HAP-1 (cell line): ENCODE measurements at regions not wholly inside any gene's neighbourhood (a gene's known extent, or its start where the extent isn't known, plus 50 kb on each side); places are given as distances from the start of the nearest gene placed in this dataset.

Experiments
- DNase-seq, 2 experiments: peaks; one replicate each; pipeline ENCODE4 v3.0.0-alpha.2; 2016 to 2020; ENCODE audit warnings: low spot score in 2 of 2
- H3K27me3 ChIP-seq: fragments of 250-450 bp; sonication (Bioruptor Pico); 2 replicates; pipeline ENCODE4 v1.5.1; 2020; ENCODE audit warnings: low read depth, mild to moderate bottlenecking, moderate library complexity
- H3K36me3 ChIP-seq: fragments of 250-450 bp; sonication (Bioruptor Pico); replicated peaks from 2 replicates; pipeline ENCODE4 v1.5.1; 2020; ENCODE audit warnings: mild to moderate bottlenecking
- H3K4me1 ChIP-seq: fragments of 250-450 bp; sonication (Bioruptor Pico); 2 replicates; pipeline ENCODE4 v1.5.1; 2020; ENCODE audit warnings: mild to moderate bottlenecking
- H3K4me3 ChIP-seq: fragments of 250-450 bp; sonication (Bioruptor Pico); 2 replicates; pipeline ENCODE4 v1.5.1; 2020; ENCODE audit warnings: mild to moderate bottlenecking, moderate library complexity
- H3K9me3 ChIP-seq: fragments of 250-450 bp; sonication (Bioruptor Pico); 2 replicates; pipeline ENCODE4 v1.5.1; 2020; ENCODE audit warnings: mild to moderate bottlenecking, moderate library complexity
- in situ Hi-C: fragments of 300-500 bp; cut with MboI; formaldehyde crosslinking; loops from 3 replicates; pipeline ENCODE4 v1.14.3; 2020; ENCODE audit warnings: low sequenced_read_pairs, inconsistent platforms, mixed read lengths

GRCh38 chr17:70834039-70834438 lies 664.7 kb downstream of the KCNJ2 start:
- no peak for DNase-seq
- Histone ChIP-seq H3K36me3 (no peaks in the 10 kb centered on the region), H3K9me3 (no peaks in the 10 kb centered on the region), H3K4me3 (no peak overlapping the region), H3K27me3 (no peaks in the 10 kb centered on the region), H3K4me1 (no peaks in the 10 kb centered on the region)
- in situ Hi-C loops: no loop called here

GRCh38 chr17:70848785-70849184 lies 679.5 kb downstream of the KCNJ2 start:
- no peaks in the 10 kb centered on the region for H3K36me3 ChIP-seq
- no peak overlapping the region for H3K4me3 ChIP-seq
- in situ Hi-C loops: no loop called here
- H3K27me3 ChIP-seq: no peaks in the 10 kb centered on the region
- H3K4me1 ChIP-seq: no peaks in the 10 kb centered on the region
- no peaks in the 10 kb centered on the region for H3K9me3 ChIP-seq
- DNase-seq: no peak

DNA sequence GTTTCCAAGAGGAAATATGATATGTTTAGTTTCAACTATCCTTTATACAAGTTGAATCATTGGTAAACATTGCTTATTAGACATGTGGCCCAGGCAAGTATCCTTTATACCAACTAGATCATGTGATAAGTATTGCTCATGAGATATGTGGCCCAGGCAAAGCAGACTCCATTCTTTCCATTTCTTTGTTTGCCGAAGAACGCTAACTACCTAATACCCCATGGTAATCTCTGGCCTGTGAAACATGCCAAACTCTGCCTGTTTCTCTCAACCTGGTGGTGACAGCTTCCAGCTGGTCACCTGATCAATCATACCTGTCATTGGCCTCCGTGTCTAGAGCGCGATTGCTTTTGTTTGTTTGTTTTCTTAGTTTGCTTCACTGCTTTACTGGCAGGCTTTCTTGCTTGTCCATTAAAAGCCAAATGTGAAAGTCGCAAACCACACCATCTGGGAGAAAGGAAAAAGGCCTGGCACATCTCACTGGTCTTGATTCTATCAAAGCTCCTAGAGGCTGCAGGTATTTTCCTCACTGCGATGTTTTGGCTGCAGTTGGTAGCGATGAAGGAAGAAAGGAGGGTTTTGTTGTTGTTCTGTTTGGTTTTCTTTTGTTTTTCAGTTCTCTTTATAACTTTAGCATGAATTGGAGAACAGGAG lies 686.2 kb downstream of the KCNJ2 start:
- no peak for DNase-seq
- in situ Hi-C loops: no loop called here
- no peaks in the 10 kb centered on the region for H3K9me3 ChIP-seq

GRCh38 chr17:70857351-70857750 lies 688.0 kb downstream of the KCNJ2 start:
- H3K36me3 ChIP-seq: no peaks in the 10 kb centered on the region
- H3K9me3 ChIP-seq: no peaks in the 10 kb centered on the region
- H3K4me3 ChIP-seq: no peak overlapping the region
- in situ Hi-C loops: no loop called here
- no peaks in the 10 kb centered on the region for H3K27me3 ChIP-seq
- no peak for DNase-seq
- H3K4me1 ChIP-seq: no peaks in the 10 kb centered on the region

More for the DNA sequence above, 686.2 kb downstream of the KCNJ2 start:
- Histone ChIP-seq H3K36me3 (no peaks in the 10 kb centered on the region), H3K4me3 (no peak overlapping the region), H3K4me1 (no peaks in the 10 kb centered on the region), H3K27me3 (no peaks in the 10 kb centered on the region)

- H3K4me1 ChIP-seq: no peaks in the 10 kb centered on the region
- DNase-seq: no peak
- no peaks in the 10 kb centered on the region for H3K27me3 ChIP-seq
- H3K36me3 ChIP-seq: no peaks in the 10 kb centered on the region
- H3K4me3 ChIP-seq: no peak overlapping the region
- in situ Hi-C loops: no loop called here
- no peaks in the 10 kb centered on the region for H3K9me3 ChIP-seq
Measured at GRCh38 chr17:70859829-70860228, 690.5 kb downstream of the KCNJ2 start.

DNA sequence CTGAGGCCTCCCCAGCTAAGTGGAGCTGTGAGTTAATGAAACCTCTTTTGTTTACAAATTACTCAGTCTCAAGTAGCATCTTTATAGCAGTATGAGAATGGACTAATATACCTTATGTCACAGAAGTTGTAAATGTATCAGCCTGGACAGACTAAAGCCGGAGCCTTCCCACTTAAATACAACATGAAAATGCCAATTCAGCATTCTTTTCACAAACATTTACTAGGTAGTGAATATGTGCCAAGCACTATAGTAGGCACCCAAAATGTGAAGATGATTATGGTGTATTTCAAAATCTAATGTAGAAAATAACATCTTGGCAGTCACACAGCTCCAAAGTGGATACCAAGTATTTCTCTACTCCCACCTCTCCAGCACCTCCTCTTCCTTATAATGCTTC lies 693.0 kb downstream of the KCNJ2 start:
- Histone ChIP-seq H3K27me3 (no peaks in the 10 kb centered on the region), H3K9me3 (no peaks in the 10 kb centered on the region), H3K4me3 (no peak overlapping the region), H3K4me1 (no peaks in the 10 kb centered on the region), H3K36me3 (no peaks in the 10 kb centered on the region)
- DNase-seq: no peak
- in situ Hi-C loops: no loop called here

GRCh38 chr17:70863436-70864248 lies 694.3 kb downstream of the KCNJ2 start:
- Histone ChIP-seq H3K36me3 (no peaks in the 10 kb centered on the region), H3K9me3 (no peaks in the 10 kb centered on the region), H3K4me3 (no peak overlapping the region), H3K27me3 (no peaks in the 10 kb centered on the region), H3K4me1 (no peaks in the 10 kb centered on the region)
- no peak for DNase-seq
- in situ Hi-C loops: no loop called here

DNA sequence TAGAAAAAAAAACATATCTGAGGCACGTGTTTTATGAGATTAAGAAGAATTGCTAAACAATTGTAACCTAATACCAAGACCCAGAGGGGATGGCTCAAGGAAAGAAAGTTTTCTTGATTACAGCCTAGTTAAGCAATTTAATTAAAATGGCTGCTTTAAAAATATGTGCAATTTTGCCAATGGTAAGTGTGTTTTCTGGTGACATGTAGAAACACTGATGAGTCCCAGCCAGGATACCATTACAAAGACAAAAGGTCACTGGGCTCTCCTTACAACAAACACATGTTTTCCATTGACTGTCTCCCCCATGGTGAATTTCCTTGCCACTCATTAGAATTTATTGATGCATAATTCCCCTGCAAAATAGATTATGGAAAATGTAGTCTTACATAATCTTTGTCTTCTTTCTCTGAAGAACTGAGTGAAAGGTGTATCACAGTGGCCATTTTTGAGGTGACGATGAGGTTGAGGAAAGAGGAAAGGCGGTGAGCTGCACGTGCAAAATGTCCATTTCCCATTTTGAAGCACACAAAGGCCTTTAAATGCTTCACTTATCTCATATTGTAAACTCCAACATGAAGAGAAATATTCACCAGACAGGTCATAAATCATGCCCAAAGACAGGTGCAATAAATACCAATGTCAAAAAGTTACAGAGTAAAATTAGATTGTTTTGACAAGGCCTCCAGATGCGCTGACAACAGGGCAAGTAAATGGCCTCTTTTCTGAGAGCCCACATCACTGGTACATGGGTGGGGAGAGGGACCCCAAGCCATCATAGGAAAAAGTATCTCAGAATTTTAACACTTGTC lies 696.9 kb downstream of the KCNJ2 start:
- no peak for DNase-seq
- Histone ChIP-seq H3K9me3 (no peaks in the 10 kb centered on the region), H3K27me3 (no peaks in the 10 kb centered on the region), H3K4me1 (no peaks in the 10 kb centered on the region), H3K36me3 (no peaks in the 10 kb centered on the region), H3K4me3 (no peak overlapping the region)
- in situ Hi-C loops: no loop called here

- no peak for DNase-seq
- Histone ChIP-seq H3K36me3 (no peaks in the 10 kb centered on the region), H3K4me1 (no peaks in the 10 kb centered on the region), H3K27me3 (no peaks in the 10 kb centered on the region), H3K4me3 (no peak overlapping the region), H3K9me3 (no peaks in the 10 kb centered on the region)
- in situ Hi-C loops: no loop called here
Measured at GRCh38 chr17:70868149-70868548, 698.8 kb downstream of the KCNJ2 start.

GRCh38 chr17:70869402-70870085 lies 700.2 kb downstream of the KCNJ2 start:
- Histone ChIP-seq H3K27me3 (no peaks in the 10 kb centered on the region), H3K4me1 (no peaks in the 10 kb centered on the region), H3K9me3 (no peaks in the 10 kb centered on the region), H3K36me3 (no peaks in the 10 kb centered on the region), H3K4me3 (no peak overlapping the region)
- in situ Hi-C loops: no loop called here
- no peak for DNase-seq

DNA sequence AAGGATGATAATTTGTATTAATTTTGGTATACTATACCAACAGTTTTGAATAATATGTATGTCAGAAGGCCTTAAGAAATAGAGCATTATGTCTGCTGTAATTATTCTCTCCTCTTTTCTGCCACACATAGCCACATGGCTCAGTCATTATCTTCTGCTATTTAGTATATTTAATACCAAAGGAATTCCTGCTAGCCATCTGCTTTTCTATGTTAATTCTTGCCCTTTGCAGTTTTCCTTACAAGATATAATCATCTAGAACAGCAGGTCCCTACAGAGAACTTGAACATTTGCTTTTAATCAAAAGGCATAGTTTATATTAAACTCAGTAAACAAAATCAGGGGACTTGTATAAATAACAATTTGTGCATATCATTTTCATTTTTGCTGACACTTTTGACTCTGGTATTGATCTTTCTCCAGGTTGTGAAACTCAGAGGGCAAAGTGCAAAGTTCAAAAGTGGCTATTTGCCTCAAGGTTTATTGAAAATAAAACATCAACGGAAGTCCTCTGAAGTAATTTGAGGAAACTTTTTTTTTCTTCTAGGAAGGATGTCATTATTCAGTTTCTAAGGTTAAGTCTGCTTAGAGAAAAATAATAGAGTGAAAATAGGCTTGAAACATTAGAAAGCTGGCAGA lies 702.0 kb downstream of the KCNJ2 start:
- Histone ChIP-seq H3K4me3 (no peak overlapping the region), H3K4me1 (no peaks in the 10 kb centered on the region), H3K27me3 (no peaks in the 10 kb centered on the region), H3K9me3 (no peaks in the 10 kb centered on the region), H3K36me3 (no peaks in the 10 kb centered on the region)
- in situ Hi-C loops: no loop called here
- no peak for DNase-seq

DNA sequence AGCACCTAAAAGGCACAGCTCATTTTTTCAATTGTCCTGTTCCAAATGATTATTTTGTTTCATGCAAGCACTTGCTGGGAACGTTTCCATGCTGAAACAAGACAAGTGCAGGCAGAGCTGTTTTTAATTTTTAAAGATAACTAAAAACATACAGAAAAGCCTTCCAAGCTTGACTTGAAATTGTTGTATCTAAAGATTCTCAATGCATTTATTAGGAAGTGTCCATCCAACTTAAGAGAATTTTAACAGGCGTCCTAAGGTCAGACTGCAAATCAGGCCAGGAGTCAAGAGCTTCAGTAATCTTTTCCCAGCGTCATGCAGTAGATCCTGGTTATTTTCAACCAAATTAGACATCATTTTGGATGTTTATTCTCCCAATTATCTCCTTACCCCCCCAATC lies 702.8 kb downstream of the KCNJ2 start:
- in situ Hi-C loops: no loop called here
- Histone ChIP-seq H3K9me3 (no peaks in the 10 kb centered on the region), H3K4me3 (no peak overlapping the region)

DNA sequence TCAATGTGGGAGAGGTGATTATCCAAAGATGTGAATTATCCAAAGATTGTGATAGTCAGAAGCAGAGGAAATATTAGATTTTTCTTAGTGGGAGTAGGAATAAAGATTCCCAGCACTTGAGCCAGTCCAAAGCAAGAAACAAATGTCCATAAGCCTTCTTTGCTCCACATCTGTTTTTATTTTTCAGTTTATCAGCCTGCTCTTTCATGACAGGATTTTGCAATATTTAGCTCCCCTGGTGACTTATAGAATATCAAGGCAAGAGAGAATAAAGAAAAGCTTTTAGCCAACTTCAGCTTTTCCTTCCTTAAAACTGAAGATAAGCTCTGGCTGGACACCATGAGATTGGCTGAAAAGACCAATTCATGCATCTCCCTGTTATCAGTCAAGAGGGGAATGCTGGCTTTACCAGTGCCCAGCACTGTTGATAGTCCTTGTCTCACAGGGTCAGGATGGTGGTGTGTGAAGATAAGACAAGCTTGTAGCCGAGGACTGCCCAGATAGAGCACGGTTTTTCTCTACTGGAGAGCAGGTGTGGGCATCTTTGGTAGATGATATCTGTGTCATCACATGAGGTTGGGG lies 706.5 kb downstream of the KCNJ2 start:
- Histone ChIP-seq H3K36me3 (no peaks in the 10 kb centered on the region), H3K27me3 (no peaks in the 10 kb centered on the region), H3K4me1 (no peaks in the 10 kb centered on the region), H3K9me3 (no peaks in the 10 kb centered on the region), H3K4me3 (no peak overlapping the region)
- DNase-seq: no peak
- in situ Hi-C loops: no loop called here

More for the DNA sequence above, 702.8 kb downstream of the KCNJ2 start:
- DNase-seq: no peak
- Histone ChIP-seq H3K27me3 (no peaks in the 10 kb centered on the region), H3K36me3 (no peaks in the 10 kb centered on the region), H3K4me1 (no peaks in the 10 kb centered on the region)
